GM12878 (cell line): ENCODE measurements at regions not wholly inside any gene's neighbourhood (a gene's known extent, or its start where the extent isn't known, plus 50 kb on each side); places are given as distances from the start of the nearest gene placed in this dataset.

Experiments used
- ATAC-seq: fragments of 200-7000 bp; cut with Tn5 transposase; 3 replicates; pipeline ENCODE4 v1.9.1; 2020; ENCODE audit warnings: mild to moderate bottlenecking, moderate library complexity
- BruUV-seq: library from RNA; stranded (reverse); fragments of 400-500 nt; replicated peaks from 2 replicates; lab custom pipeline; 2021; lab: Mats Ljungman, UMichigan
- CTCF ChIA-PET: fragments of 300-600 bp; sonication (Branson Sonifier 250); formaldehyde crosslinking; extraction: SDS; loops from one replicate; lab custom pipeline; 2021; ENCODE audit warnings: inconsistent platforms; lab: Yijun Ruan, JAX
- POLR2A ChIA-PET: fragments of 350-600 bp; formaldehyde crosslinking; extraction: SDS; loops from one replicate; lab custom pipeline; 2021; ENCODE audit warnings: inconsistent platforms; lab: Charles Lee
- RAD21 ChIA-PET: fragments of 300-600 bp; sonication (Branson Sonifier 250); formaldehyde crosslinking; loops from one replicate; lab custom pipeline; 2023; ENCODE audit warnings: antibody characterized with exemption; ENCODE audit not compliant: unreplicated experiment; lab: Charles Lee
- SMC1A ChIA-PET: fragments of 300-600 bp; sonication (Branson Sonifier 250); formaldehyde crosslinking; loops from one replicate; lab custom pipeline; 2023; ENCODE audit not compliant: unreplicated experiment, uncharacterized antibody; lab: Charles Lee
- DNase-seq: peaks from one replicate; pipeline ENCODE4 v3.0.0-alpha.2; 2011; ENCODE audit warnings: low read depth, low spot score
- FAIRE-seq: peaks from 3 replicates; lab custom pipeline; 2011; peaks lifted over from hg19 to GRCh38; lab: Jason Lieb, UNC
- H2AFZ ChIP-seq: 2 replicates; pipeline ENCODE4 v1.6.0; 2011; ENCODE audit warnings: low read depth, low read length, control low read depth; ENCODE audit not compliant: control insufficient read depth
- H3K27ac ChIP-seq: 2 replicates; pipeline ENCODE4 v1.5.1; 2011; ENCODE audit warnings: control low read depth; ENCODE audit not compliant: control insufficient read depth, insufficient read depth
- H3K27me3 ChIP-seq, 2 experiments: replicated peaks in 1 of 2; 2 replicates each; pipeline versions ENCODE4 v1.6.0 to v1.6.1; 2011; ENCODE audit warnings: low read length in 1 of 2; ENCODE audit not compliant: control insufficient read depth in 2 of 2, insufficient read depth in 2 of 2
- H3K36me3 ChIP-seq, 2 experiments: 2 replicates each; pipeline ENCODE4 v1.5.1; 2011; ENCODE audit warnings: low read length in 1 of 2; ENCODE audit not compliant: control insufficient read depth in 2 of 2, insufficient read depth in 2 of 2
- H3K4me1 ChIP-seq: 2 replicates; pipeline ENCODE4 v1.6.1; 2011; ENCODE audit warnings: mild to moderate bottlenecking, low read length, moderate library complexity, mixed read lengths; ENCODE audit not compliant: control insufficient read depth, insufficient read depth
- H3K4me2 ChIP-seq: 2 replicates; pipeline ENCODE4 v1.6.0; 2011; ENCODE audit warnings: control low read depth; ENCODE audit not compliant: control insufficient read depth, insufficient read depth
- H3K4me3 ChIP-seq: fragments of 200-600 bp; sonication (generic); 2 replicates; pipeline ENCODE4 v1.5.1; 2016
- H3K79me2 ChIP-seq: 2 replicates; pipeline ENCODE4 v1.6.0; 2011; ENCODE audit warnings: low read length; ENCODE audit not compliant: control insufficient read depth, insufficient read depth
- H3K9ac ChIP-seq: 2 replicates; pipeline ENCODE4 v1.8.0; 2011; ENCODE audit warnings: low read length, control low read depth, mixed read lengths; ENCODE audit not compliant: control insufficient read depth, insufficient read depth
- H3K9me3 ChIP-seq: replicated peaks from 3 replicates; pipeline ENCODE4 v1.5.1; 2011; ENCODE audit warnings: mild to moderate bottlenecking, low read length; ENCODE audit not compliant: control insufficient read depth, insufficient read depth
- H4K20me1 ChIP-seq: 2 replicates; pipeline ENCODE4 v1.6.0; 2011; ENCODE audit not compliant: control insufficient read depth, insufficient read depth
- GABPA ChIP-seq: IDR thresholded peaks from 2 replicates; pipeline ENCODE4 v1.6.1; 2014; ENCODE audit warnings: antibody characterized with exemption, low read depth, mild to moderate bottlenecking, inconsistent platforms
- NRF1 ChIP-seq: conservative IDR thresholded peaks from 2 replicates; pipeline ENCODE4 v1.6.1; 2011; ENCODE audit warnings: mild to moderate bottlenecking, low read depth, low read length, improper control_type of control experiment
- PML ChIP-seq: IDR thresholded peaks from 2 replicates; pipeline ENCODE4 v1.6.1; 2012; ENCODE audit warnings: low read length, inconsistent platforms
- RELA ChIP-seq: fragments of 450-650 bp; IDR thresholded peaks from 2 replicates; pipeline ENCODE4 v1.8.0; 2014; ENCODE audit warnings: borderline replicate concordance; ENCODE audit not compliant: partially characterized antibody
- RFX5 ChIP-seq: IDR thresholded peaks from 2 replicates; pipeline ENCODE4 v1.6.1; 2011; ENCODE audit warnings: low read depth, low read length, improper control_type of control experiment
- SIX5 ChIP-seq: IDR thresholded peaks from 2 replicates; pipeline ENCODE4 v1.6.1; 2011; ENCODE audit warnings: mild to moderate bottlenecking, low read depth, low read length, moderate library complexity; ENCODE audit not compliant: severe bottlenecking
- WGBS: methylation state at CpG from one replicate; pipeline ENCODE4 v1.1.6; 2016; ENCODE audit warnings: low lambda C conversion rate; ENCODE audit not compliant: insufficient replicate concordance, insufficient coverage; ENCODE audit errors: missing lambda C conversion rate; 5-methylcytosine and 5-hydroxymethylcytosine counted together
- in situ Hi-C: fragments of 300-500 bp; cut with MboI; formaldehyde crosslinking; loops from 9 replicates; pipeline ENCODE4 v1.14.3; 2018; ENCODE audit warnings: mixed read lengths
- intact Hi-C: fragments of 100-400 bp; cut with micrococcal nuclease; formaldehyde crosslinking; loops from one replicate; pipeline ENCODE4 v1.14.2; 2022; ENCODE audit not compliant: unreplicated experiment
- TF ChIP-seq, protein P1 (sequence below): fragments of 450-650 bp; IDR thresholded peaks from 2 replicates; pipeline ENCODE4 v1.6.1; 2016; ENCODE audit warnings: mild to moderate bottlenecking
- TF ChIP-seq, protein P2 (sequence below): IDR thresholded peaks from 2 replicates; pipeline ENCODE4 v1.6.1; 2012; ENCODE audit warnings: low read depth, low read length, improper control_type of control experiment
- TF ChIP-seq, protein P3 (sequence below): fragments of 450-650 bp; IDR thresholded peaks from 2 replicates; pipeline ENCODE4 v1.6.1; 2017; ENCODE audit warnings: mild to moderate bottlenecking, low read depth, inconsistent platforms; ENCODE audit not compliant: poor library complexity, severe bottlenecking

- CTCF ChIA-PET = no interaction called here
- H2AFZ ChIP-seq = no peak overlapping the region
- no peaks in the 10 kb centered on the region for H4K20me1 ChIP-seq
- intact Hi-C loops (no loop called here), in situ Hi-C loops (no loop called here)
- H3K4me1 ChIP-seq = no peaks in the 10 kb centered on the region
- H3K36me3 ChIP-seq = no peaks in the 10 kb centered on the region
- no peak overlapping the region for H3K9ac ChIP-seq
- SMC1A ChIA-PET = no interaction called here
- no peak overlapping the region for H3K4me3 ChIP-seq
- no peak overlapping the region for H3K27ac ChIP-seq
- H3K79me2 ChIP-seq = no peaks in the 10 kb centered on the region
- 17% methylated on average over 2 of the region's 2 CpGs for WGBS
- H3K4me2 ChIP-seq = no peak overlapping the region
- H3K9me3 ChIP-seq = no peaks in the 10 kb centered on the region
- no peak for TF ChIP-seq PML
- TF ChIP-seq NRF1 = no peak
- TF ChIP-seq, protein P1, sequence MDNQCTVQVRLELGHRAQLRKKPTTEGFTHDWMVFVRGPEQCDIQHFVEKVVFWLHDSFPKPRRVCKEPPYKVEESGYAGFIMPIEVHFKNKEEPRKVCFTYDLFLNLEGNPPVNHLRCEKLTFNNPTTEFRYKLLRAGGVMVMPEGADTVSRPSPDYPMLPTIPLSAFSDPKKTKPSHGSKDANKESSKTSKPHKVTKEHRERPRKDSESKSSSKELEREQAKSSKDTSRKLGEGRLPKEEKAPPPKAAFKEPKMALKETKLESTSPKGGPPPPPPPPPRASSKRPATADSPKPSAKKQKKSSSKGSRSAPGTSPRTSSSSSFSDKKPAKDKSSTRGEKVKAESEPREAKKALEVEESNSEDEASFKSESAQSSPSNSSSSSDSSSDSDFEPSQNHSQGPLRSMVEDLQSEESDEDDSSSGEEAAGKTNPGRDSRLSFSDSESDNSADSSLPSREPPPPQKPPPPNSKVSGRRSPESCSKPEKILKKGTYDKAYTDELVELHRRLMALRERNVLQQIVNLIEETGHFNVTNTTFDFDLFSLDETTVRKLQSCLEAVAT = no peak
- TF ChIP-seq, protein P2, sequence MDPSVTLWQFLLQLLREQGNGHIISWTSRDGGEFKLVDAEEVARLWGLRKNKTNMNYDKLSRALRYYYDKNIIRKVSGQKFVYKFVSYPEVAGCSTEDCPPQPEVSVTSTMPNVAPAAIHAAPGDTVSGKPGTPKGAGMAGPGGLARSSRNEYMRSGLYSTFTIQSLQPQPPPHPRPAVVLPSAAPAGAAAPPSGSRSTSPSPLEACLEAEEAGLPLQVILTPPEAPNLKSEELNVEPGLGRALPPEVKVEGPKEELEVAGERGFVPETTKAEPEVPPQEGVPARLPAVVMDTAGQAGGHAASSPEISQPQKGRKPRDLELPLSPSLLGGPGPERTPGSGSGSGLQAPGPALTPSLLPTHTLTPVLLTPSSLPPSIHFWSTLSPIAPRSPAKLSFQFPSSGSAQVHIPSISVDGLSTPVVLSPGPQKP = no peak
- no peak for TF ChIP-seq RELA
- TF ChIP-seq, protein P3, sequence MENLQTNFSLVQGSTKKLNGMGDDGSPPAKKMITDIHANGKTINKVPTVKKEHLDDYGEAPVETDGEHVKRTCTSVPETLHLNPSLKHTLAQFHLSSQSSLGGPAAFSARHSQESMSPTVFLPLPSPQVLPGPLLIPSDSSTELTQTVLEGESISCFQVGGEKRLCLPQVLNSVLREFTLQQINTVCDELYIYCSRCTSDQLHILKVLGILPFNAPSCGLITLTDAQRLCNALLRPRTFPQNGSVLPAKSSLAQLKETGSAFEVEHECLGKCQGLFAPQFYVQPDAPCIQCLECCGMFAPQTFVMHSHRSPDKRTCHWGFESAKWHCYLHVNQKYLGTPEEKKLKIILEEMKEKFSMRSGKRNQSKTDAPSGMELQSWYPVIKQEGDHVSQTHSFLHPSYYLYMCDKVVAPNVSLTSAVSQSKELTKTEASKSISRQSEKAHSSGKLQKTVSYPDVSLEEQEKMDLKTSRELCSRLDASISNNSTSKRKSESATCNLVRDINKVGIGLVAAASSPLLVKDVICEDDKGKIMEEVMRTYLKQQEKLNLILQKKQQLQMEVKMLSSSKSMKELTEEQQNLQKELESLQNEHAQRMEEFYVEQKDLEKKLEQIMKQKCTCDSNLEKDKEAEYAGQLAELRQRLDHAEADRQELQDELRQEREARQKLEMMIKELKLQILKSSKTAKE = no peak
- TF ChIP-seq RFX5 = no peak
- TF ChIP-seq SIX5 = no peak
- no peak for TF ChIP-seq GABPA
- POLR2A ChIA-PET = no interaction called here
- RAD21 ChIA-PET = no interaction called here
- FAIRE-seq = no peak
- DNase-seq = no peak
- ATAC-seq = no peak
- BruUV-seq = no TSS peak
- no peaks in the 10 kb centered on the region for H3K27me3 ChIP-seq
Observed at GRCh38 chr14:38887696-38888095, 215.3 kb downstream of the SEC23A start.
